ENCODE measurements at regions not wholly inside any gene's neighbourhood (a gene's known extent, or its start where the extent isn't known, plus 50 kb on each side); places are given as distances from the start of the nearest gene placed in this dataset.

GRCh38 chr7:126227055-126227454 lies 1025.7 kb downstream of the GRM8 start:
- H3K36me3 ChIP-seq (ENCODE audit: control insufficient read depth in 2 of 2, extremely low read depth in 1 of 2, insufficient read depth in 2 of 2, low read length in 2 of 2): no peaks in the 10 kb centered on the region
- FAIRE-seq (no peak), DNase-seq (ENCODE audit: low read depth, low spot score) (no peak)
- H3K9ac ChIP-seq (ENCODE audit: control insufficient read depth, extremely low read depth, insufficient read depth, low read length): no peak overlapping the region
- dilution Hi-C loops (cut with MboI; ENCODE audit: extremely low pct_ligation_motif_present, low sequenced_read_pairs): no loop called here
- no peaks in the 10 kb centered on the region for H3K4me1 ChIP-seq (ENCODE audit: control insufficient read depth, extremely low read depth, insufficient read depth, low read length)
- H3K4me2 ChIP-seq (ENCODE audit: control insufficient read depth, extremely low read depth, insufficient read depth, low read depth, low read length): no peak overlapping the region
- no peaks in the 10 kb centered on the region for H3K27me3 ChIP-seq (ENCODE audit: control insufficient read depth, extremely low read depth, insufficient read depth, low read length)
- no peaks in the 10 kb centered on the region for H3K9me1 ChIP-seq (ENCODE audit: control insufficient read depth, extremely low read depth, insufficient read depth, low read length)
- no peaks in the 10 kb centered on the region for H3K9me3 ChIP-seq (ENCODE audit: control insufficient read depth, low read depth, low read length)
- H3K79me2 ChIP-seq (ENCODE audit: control insufficient read depth, insufficient read depth, low read length): no peaks in the 10 kb centered on the region
- H4K20me1 ChIP-seq (ENCODE audit: control insufficient read depth, extremely low read depth, insufficient read depth, low read length): no peaks in the 10 kb centered on the region
- H3K4me3 ChIP-seq (ENCODE audit: control insufficient read depth in 2 of 3, extremely low read depth in 1 of 3, insufficient read depth in 2 of 3, low read depth in 1 of 3, low read length in 3 of 3): no peak overlapping the region
- H2AFZ ChIP-seq (ENCODE audit: control insufficient read depth, low read length): no peak overlapping the region
- H3K27ac ChIP-seq (ENCODE audit: control insufficient read depth, insufficient read depth, low read length): no peak overlapping the region
- TF ChIP-seq CTCF (optimal IDR thresholded peaks at IDR 0.05 in 1 of 3, IDR thresholded peaks at IDR 0.05 in 1 of 3, conservative IDR thresholded peaks at IDR 0.05 in 1 of 3; ENCODE audit: extremely low read depth in 1 of 3, insufficient read depth in 2 of 3, low read length in 3 of 3) (no peak), EZH2 (IDR thresholded peaks at IDR 0.05; ENCODE audit: low read length) (no peak)

GRCh38 chr7:126223729-126224128 lies 1029.0 kb downstream of the GRM8 start:
- Histone ChIP-seq H3K27ac (ENCODE audit: control insufficient read depth, insufficient read depth, low read length) (no peak overlapping the region), H3K4me3 (ENCODE audit: control insufficient read depth in 2 of 3, extremely low read depth in 1 of 3, insufficient read depth in 2 of 3, low read depth in 1 of 3, low read length in 3 of 3) (no peak overlapping the region), H3K27me3 (ENCODE audit: control insufficient read depth, extremely low read depth, insufficient read depth, low read length) (no peaks in the 10 kb centered on the region), H2AFZ (ENCODE audit: control insufficient read depth, low read length) (no peak overlapping the region), H3K79me2 (ENCODE audit: control insufficient read depth, insufficient read depth, low read length) (no peaks in the 10 kb centered on the region), H3K9me1 (ENCODE audit: control insufficient read depth, extremely low read depth, insufficient read depth, low read length) (no peaks in the 10 kb centered on the region), H4K20me1 (ENCODE audit: control insufficient read depth, extremely low read depth, insufficient read depth, low read length) (no peaks in the 10 kb centered on the region), H3K9ac (ENCODE audit: control insufficient read depth, extremely low read depth, insufficient read depth, low read length) (no peak overlapping the region), H3K36me3 (ENCODE audit: control insufficient read depth in 2 of 2, extremely low read depth in 1 of 2, insufficient read depth in 2 of 2, low read length in 2 of 2) (no peaks in the 10 kb centered on the region), H3K9me3 (ENCODE audit: control insufficient read depth, low read depth, low read length) (no peaks in the 10 kb centered on the region), H3K4me2 (ENCODE audit: control insufficient read depth, extremely low read depth, insufficient read depth, low read depth, low read length) (no peak overlapping the region), H3K4me1 (ENCODE audit: control insufficient read depth, extremely low read depth, insufficient read depth, low read length) (no peaks in the 10 kb centered on the region)
- no peak for DNase-seq (ENCODE audit: low read depth, low spot score)
- dilution Hi-C loops (cut with MboI; ENCODE audit: extremely low pct_ligation_motif_present, low sequenced_read_pairs): no loop called here
- no peak for FAIRE-seq
- TF ChIP-seq CTCF (optimal IDR thresholded peaks at IDR 0.05 in 1 of 3, IDR thresholded peaks at IDR 0.05 in 1 of 3, conservative IDR thresholded peaks at IDR 0.05 in 1 of 3; ENCODE audit: extremely low read depth in 1 of 3, insufficient read depth in 2 of 3, low read length in 3 of 3) (no peak), EZH2 (IDR thresholded peaks at IDR 0.05; ENCODE audit: low read length) (no peak)

All from keratinocyte (primary cell).